HG03575 (cell line): ENCODE measurements at regions not wholly inside any gene's neighbourhood (a gene's known extent, or its start where the extent isn't known, plus 50 kb on each side); places are given as distances from the start of the nearest gene placed in this dataset.

ENCODE experiments used
- ATAC-seq: cut with Tn5 transposase; IDR thresholded peaks from one replicate; pipeline ENCODE4 v1.9.1; 2021; ENCODE audit not compliant: unreplicated experiment, insufficient number of reproducible peaks, low FRiP score; ENCODE audit errors: extremely low read depth

- no peak for ATAC-seq
These were observed 367.9 kb downstream of the CYLC2 start for GRCh38 chr9:103362986-103363385.

DNA sequence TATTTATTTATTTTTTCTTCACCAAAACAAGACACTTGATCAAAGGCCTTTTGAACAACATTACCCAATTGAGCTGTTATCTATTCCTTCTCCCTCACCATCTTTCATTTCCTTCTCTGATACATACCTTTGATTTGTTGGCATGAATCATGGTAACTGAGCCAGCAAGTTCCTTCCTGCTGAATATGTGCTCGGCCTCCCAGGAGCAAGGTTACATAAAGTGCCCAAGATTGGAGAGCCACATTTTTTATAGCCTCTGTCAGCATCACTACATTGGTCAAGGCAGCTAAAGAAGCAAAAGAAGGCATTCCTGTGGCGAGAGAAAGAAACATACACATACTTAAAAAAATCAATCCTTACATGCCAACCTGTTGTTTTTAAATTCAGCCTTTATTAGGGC, 369.6 kb downstream of the CYLC2 start:
- ATAC-seq: no peak

DNA sequence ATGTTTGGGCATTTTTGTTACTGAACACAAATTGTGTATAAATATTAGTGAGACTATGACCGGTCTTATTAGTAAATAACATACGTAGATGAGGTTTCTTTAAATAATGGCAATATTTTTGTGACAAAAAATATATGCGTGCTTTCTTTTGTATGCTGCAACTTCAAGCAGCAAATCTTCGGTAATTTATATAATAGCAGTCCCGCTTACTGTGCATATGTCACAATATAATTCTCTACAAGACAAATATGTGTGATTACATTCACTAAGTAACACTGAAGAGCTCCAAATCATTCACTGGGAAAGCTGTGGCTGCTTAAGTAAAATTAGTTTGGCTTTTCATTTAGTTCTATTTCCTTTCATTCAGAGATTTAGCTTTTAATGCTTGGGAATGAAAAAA, 376.0 kb downstream of the CYLC2 start:
- ATAC-seq: no peak

DNA sequence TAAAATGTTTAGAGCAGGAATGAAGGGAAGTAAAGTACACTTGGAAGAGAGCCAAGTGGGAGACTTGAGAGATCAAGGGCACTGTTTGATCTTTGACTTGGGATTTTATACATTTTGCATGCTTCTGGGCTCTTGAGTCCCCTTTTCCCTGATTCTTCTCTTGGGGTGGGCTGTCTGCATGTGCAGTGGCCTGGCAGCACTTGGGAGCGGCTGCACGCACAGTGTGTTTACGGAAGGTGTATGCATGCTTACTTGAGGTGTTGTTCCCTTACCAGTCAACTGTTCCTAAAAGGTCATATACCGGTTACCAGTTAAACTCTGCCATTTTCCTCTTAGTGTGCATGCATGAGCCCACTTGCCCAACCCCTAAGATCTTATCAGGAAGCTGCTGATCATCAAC, 377.7 kb downstream of the CYLC2 start:
- no peak for ATAC-seq

GRCh38 chr9:103377667-103378066, 382.5 kb downstream of the CYLC2 start:
- ATAC-seq: no peak

DNA sequence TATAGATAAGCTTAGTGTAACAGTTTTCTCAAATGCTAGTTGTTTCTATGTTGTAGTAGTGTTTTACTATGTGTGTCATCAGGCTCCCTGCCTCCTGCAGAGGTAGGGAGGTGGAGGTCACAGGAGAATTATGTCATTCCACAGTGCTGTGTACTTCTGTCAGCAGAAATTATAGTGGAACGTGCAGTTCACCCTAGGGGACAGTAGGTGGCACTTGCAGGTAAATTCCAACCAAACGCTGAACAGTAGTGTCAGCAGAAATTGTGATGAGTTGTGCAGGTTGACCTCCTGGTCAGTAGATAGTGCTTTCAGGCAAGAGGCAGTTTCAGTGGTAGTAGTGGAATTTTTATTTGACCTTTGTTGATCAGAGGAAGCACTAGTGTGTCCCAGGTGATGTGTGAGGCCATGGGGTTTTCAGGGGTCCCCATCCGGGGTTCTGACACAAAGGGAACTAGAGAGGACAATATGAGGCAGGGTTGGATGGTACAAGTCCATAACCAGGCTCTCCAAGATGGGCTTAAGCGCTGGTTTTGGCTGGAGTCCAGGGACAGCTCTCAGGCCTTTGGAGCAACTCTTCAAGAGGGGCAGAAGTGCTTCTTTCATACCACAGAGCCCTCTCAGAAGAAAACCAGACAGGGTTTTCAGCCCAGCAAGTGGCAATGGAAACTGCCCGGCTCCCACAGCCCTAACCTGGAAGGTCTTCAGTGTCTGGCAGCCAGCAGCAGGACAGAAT, 402.9 kb downstream of the CYLC2 start:
- peak; percentile 88 for ATAC-seq

DNA sequence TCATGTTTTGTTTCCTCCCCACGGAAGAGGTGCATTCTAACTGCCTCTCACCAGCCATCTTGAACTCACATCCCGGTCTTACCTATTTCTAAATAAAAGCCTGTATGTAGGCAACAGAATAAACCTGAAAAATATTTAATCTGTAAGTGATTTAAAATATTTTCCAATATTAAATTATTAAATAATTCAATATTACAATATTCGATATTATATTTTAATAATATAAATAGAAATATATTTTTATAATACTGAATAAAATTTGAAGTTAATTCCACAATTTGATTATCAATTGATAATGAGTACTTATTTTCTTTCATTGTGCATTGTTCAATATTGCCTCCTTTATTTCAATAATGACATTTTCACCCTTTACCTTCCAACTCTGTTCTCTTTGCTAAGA, 404.4 kb downstream of the CYLC2 start:
- no peak for ATAC-seq

DNA sequence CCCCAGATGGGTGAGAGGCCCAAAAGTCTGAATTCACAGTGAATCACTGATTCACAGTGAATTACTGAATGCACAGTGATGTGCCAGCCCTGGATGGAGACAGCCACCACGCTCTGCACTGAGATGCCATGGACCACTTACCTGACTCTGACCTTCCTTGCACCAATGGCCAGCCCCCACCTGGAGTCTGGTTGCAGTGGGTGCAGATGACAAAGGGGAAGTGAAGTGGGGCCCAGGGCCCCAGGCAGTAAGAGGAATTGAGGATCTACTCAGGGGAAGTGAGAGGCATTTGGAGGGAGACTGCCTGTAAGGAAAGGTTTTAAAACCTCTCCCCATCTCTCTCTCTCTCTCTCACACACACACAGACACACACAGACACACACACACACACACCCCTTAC, 412.1 kb downstream of the CYLC2 start:
- no peak for ATAC-seq

DNA sequence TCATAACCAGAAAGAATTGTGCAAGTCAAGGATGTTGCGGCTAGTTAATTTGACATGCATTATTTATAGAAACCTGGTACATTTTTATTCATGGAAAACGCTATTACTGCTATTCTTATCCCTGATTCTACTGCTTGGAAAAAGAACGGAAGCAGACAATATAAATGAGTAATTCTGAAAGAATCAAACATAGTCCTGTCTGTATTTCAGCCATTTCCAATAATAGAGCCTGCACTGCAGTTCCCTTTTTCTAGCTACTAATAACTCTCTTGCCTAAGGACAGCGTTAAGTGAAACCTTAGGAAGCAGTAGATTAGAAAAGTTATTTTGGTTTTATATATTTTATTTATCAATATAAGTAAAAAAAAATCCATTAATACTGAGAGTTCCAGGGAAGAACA, 414.9 kb downstream of the CYLC2 start:
- ATAC-seq: no peak

DNA sequence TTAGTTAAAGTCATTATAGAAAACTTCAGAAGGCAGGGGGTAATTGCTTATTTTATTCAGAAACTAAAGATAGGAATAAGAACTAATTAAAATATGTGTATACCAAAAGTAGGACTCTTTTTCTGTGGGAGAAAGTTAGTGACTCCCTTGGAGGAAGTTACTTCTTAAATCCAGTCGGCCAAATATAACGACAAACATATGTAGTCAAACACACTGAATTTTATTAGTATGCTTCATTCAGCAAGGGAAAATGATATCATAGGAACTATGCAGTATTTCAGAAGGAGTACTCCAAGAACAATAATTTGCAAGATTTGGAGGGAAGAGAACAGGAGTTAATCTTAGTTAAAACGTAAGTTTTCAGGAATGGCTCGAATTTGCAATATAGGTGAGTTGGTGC, 432.6 kb downstream of the CYLC2 start:
- no peak for ATAC-seq

- no peak for ATAC-seq
These were observed 435.3 kb downstream of the CYLC2 start for GRCh38 chr9:103430469-103430868.

DNA sequence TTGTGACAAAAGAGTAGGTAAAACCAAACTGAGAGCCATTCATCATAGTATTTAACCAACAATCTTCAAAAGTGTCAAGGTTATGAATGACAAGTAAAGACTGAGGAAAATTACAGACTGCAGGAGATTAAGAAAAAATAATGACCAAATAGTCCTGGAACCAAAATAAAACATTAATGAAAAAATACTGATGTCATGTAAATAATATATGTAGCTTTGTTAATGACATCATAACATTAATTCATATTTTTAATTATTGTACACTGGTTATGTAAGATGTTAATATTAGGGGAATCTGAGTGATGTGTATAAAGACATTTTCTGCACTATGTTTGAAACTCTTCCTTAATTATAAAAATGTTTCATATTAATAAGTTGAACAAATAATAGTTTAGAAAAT, 436.7 kb downstream of the CYLC2 start:
- ATAC-seq: no peak

- ATAC-seq: no peak
These were observed 449.0 kb downstream of the CYLC2 start for GRCh38 chr9:103444176-103444575.

DNA sequence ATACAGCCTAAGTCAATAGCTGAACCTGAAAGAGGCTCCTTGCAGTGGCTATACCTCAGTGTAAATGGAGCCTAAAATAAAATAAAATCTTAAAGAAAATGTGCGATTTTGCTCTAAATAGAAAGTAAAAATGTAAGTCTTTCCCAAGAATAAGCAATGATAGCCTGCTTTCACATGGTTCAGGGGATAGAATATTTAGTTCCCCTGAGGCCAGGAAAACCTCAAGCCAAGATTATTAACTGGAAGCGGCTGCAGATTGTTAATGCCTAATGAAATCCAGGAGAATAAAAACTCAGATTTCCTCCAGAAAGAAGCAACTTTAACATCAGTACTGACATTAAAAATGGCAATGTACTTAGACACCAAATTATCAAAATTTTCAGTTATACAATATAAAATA, 463.7 kb downstream of the CYLC2 start:
- ATAC-seq: no peak

- no peak for ATAC-seq
These were observed 476.1 kb downstream of the CYLC2 start for GRCh38 chr9:103471241-103471640.

DNA sequence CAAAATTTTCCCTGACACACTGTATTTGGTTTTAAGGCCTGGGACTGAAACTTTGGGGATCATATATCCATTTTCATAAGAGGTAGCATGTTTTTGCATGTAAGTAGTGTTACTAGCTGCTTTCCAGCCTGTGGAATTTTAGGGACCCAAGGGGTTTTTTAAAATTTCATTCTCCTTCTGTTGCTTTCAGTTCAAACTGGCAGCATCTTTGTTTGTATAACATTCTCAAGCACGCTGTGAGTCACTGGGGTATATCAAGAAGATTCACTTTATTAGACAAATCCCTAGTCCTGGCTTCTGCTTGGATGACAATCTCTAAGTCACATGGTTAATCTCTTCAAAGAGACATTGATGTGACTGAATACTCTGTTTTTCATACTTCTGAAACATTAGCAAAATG, 479.0 kb downstream of the CYLC2 start:
- no peak for ATAC-seq

GRCh38 chr9:103483471-103484096, 488.5 kb downstream of the CYLC2 start:
- ATAC-seq: no peak

DNA sequence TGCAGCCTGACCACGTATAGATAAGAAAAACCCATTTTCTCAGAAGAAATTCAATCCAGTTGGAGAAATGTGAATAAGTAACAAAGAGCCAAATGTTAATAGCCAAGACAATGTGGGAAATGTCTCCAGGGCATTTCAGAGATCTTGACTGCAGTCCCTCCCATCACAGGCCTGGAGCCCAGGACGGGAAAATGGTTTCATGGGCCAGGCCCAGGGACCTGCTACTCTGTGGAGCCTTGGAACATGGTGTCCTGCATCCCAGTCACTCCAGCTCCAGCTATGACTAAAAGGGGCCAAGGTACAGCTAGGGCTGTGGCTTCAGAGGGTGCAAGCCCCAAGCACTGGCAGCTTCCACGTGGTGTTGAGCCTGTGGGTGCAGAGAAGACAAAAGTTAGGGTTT, 490.0 kb downstream of the CYLC2 start:
- no peak for ATAC-seq

DNA sequence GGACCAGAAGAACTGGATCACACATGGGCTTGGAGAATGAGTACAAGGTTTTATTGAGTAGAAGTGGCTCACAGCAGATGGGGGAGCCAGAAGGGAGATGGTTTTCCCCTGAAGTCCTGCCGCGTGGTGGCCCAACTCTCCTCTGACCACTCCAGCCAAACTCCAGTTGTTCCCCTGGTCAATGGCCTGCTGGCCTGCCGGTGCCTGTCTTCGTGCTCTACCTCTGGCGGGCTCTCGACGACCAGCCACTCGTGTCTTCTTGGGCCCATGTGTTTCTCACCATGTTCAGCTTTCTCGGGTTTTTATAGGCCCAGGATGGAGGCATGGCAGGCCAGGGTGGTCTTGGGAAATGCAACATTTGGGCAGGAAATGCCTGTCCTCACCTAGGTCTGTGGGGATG, 519.6 kb downstream of the CYLC2 start:
- no peak for ATAC-seq

DNA sequence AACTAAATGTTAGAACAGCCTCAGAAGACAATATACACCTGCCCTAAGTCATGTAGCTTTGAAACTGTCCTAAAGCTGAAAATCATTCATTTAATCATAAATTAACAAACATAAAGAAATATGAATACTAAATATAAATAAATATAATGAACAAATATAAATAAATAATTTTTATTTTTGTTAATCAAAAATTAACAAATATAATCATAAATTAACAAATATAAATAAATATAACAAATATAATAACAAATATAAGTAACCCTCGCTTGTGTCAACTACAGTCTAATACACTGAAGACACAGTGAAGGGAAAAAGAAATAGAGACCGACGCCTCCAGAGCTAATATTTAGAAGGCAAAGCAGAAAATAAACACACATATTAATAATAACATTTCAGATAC, 527.3 kb downstream of the CYLC2 start:
- ATAC-seq: no peak

GRCh38 chr9:103530934-103531333, 535.8 kb downstream of the CYLC2 start:
- no peak for ATAC-seq
